Cerebellar nuclear complex (tissue), 1 donor: ENCODE measurements at regions not wholly inside any gene's neighbourhood (a gene's known extent, or its start where the extent isn't known, plus 50 kb on each side); places are given as distances from the start of the nearest gene placed in this dataset.
"Not testable (repeated sequence)": the region's sequence is repeated elsewhere in the genome, so short reads cannot be mapped to it uniquely, and the experiment has no call there.

Experiments
- DNase-seq, 2 experiments: peaks; one replicate each; lab custom pipeline; 2025; lab: John Stamatoyannopoulos, UW

GRCh38 chr14:88983755-88984154 is 159.3 kb downstream of the TTC8 start:
- no peak for DNase-seq

- no peak for DNase-seq
These were observed 161.2 kb downstream of the TTC8 start for GRCh38 chr14:88985654-88986053.

- DNase-seq, result no peak
These were observed 161.8 kb downstream of the TTC8 start for GRCh38 chr14:88986146-88986841.

GRCh38 chr14:88986908-88987307 is 162.5 kb downstream of the TTC8 start:
- DNase-seq, result not testable (repeated sequence)

- DNase-seq, result no peak
These were observed 163.1 kb downstream of the TTC8 start for GRCh38 chr14:88987516-88987915.

GRCh38 chr14:88989911-88990310 is 165.5 kb downstream of the TTC8 start:
- DNase-seq, result no peak

- no peak for DNase-seq
These were observed 166.4 kb downstream of the TTC8 start for GRCh38 chr14:88990856-88991255.

GRCh38 chr14:88992011-88992410 is 167.6 kb downstream of the TTC8 start:
- DNase-seq, result peak in 1 of 2 experiments; percentile 17

GRCh38 chr14:88993946-88994345 is 169.5 kb downstream of the TTC8 start:
- no peak for DNase-seq

GRCh38 chr14:88995437-88996198 is 171.2 kb downstream of the TTC8 start:
- DNase-seq, result no peak

GRCh38 chr14:88998027-88998426 is 173.6 kb downstream of the TTC8 start:
- DNase-seq, result no peak

GRCh38 chr14:88999137-88999536 is 174.7 kb downstream of the TTC8 start:
- DNase-seq, result no peak

GRCh38 chr14:89000007-89000942 is 175.8 kb downstream of the TTC8 start:
- DNase-seq, result no peak

GRCh38 chr14:89004166-89004565 is 179.7 kb downstream of the TTC8 start:
- DNase-seq, result no peak

GRCh38 chr14:89007906-89008305 is 183.5 kb downstream of the TTC8 start:
- no peak for DNase-seq

GRCh38 chr14:89011355-89012281 is 187.2 kb downstream of the TTC8 start:
- no peak for DNase-seq

GRCh38 chr14:89012282-89013097 is 188.0 kb downstream of the TTC8 start:
- no peak for DNase-seq

GRCh38 chr14:89013098-89013504 is 188.7 kb downstream of the TTC8 start:
- no peak for DNase-seq

- DNase-seq, result no peak
These were observed 189.5 kb downstream of the TTC8 start for GRCh38 chr14:89013698-89014568.

GRCh38 chr14:89014569-89014850 is 190.1 kb downstream of the TTC8 start:
- no peak for DNase-seq
